ENCODE measurements at regions not wholly inside any gene's neighbourhood (a gene's known extent, or its start where the extent isn't known, plus 50 kb on each side); places are given as distances from the start of the nearest gene placed in this dataset.

- no peaks in the 10 kb centered on the region for H3K36me3 ChIP-seq (ENCODE audit: control insufficient read depth, insufficient read depth, low read length)
- no peaks in the 10 kb centered on the region for H3K36me3 Mint-ChIP-seq
- no peaks in the 10 kb centered on the region for H3K4me1 Mint-ChIP-seq
- no peak for ATAC-seq
- H3K27me3 ChIP-seq (ENCODE audit: control insufficient read depth, insufficient read depth, low read length) = no peaks in the 10 kb centered on the region
- H3K9me3 ChIP-seq (ENCODE audit: control insufficient read depth, insufficient read depth, low read length) = no peaks in the 10 kb centered on the region
- H3K27ac Mint-ChIP-seq = no peak overlapping the region
- H3K4me3 ChIP-seq (ENCODE audit: low read length) = no peak overlapping the region
- WGBS (ENCODE audit: insufficient coverage) = 72% methylated on average over 3 of the region's 3 CpGs
- H3K9me3 Mint-ChIP-seq = peaks cover 0 to 3% of the 10 kb centered on the region in 2 donors
- H3K4me3 Mint-ChIP-seq = no peak overlapping the region
- H3K4me1 ChIP-seq (ENCODE audit: control insufficient read depth, insufficient read depth, low read length) = no peaks in the 10 kb centered on the region
- intact Hi-C loops (cut with micrococcal nuclease) = no loop called here
- no peak for DNase-seq
- H3K27me3 Mint-ChIP-seq (ENCODE audit: low read depth in 2 of 2) = no peaks in the 10 kb centered on the region
- no peak for TF ChIP-seq CTCF (IDR thresholded peaks at IDR 0.05)
- no peak overlapping the region for H3K27ac ChIP-seq (ENCODE audit: low read length)
Observed at GRCh38 chr22:47676685-47677084, 914.2 kb downstream of the TBC1D22A start.

- no peak overlapping the region for H3K4me3 Mint-ChIP-seq
- H3K4me1 Mint-ChIP-seq = no peaks in the 10 kb centered on the region
- no peaks in the 10 kb centered on the region for H3K36me3 Mint-ChIP-seq
Observed at GRCh38 chr22:47674600-47674999, 912.1 kb downstream of the TBC1D22A start.

GRCh38 chr22:47673557-47673956, 911.1 kb downstream of the TBC1D22A start:
- 85% methylated on average over 2 of the region's 2 CpGs for WGBS (ENCODE audit: insufficient coverage)
- no peaks in the 10 kb centered on the region for H3K9me3 Mint-ChIP-seq
- H3K4me1 Mint-ChIP-seq = no peaks in the 10 kb centered on the region
- Histone ChIP-seq H3K4me3 (ENCODE audit: low read length) (no peak overlapping the region), H3K9me3 (ENCODE audit: control insufficient read depth, insufficient read depth, low read length) (no peaks in the 10 kb centered on the region), H3K4me1 (ENCODE audit: control insufficient read depth, insufficient read depth, low read length) (no peaks in the 10 kb centered on the region), H3K27me3 (ENCODE audit: control insufficient read depth, insufficient read depth, low read length) (no peaks in the 10 kb centered on the region), H3K27ac (ENCODE audit: low read length) (no peak overlapping the region), H3K36me3 (ENCODE audit: control insufficient read depth, insufficient read depth, low read length) (no peaks in the 10 kb centered on the region)
- H3K27ac Mint-ChIP-seq = no peak overlapping the region
- H3K36me3 Mint-ChIP-seq = no peaks in the 10 kb centered on the region
- intact Hi-C loops (cut with micrococcal nuclease) = no loop called here
- H3K4me3 Mint-ChIP-seq = no peak overlapping the region
- no peaks in the 10 kb centered on the region for H3K27me3 Mint-ChIP-seq (ENCODE audit: low read depth in 2 of 2)
- TF ChIP-seq CTCF (IDR thresholded peaks at IDR 0.05) = no peak
- ATAC-seq (no peak), DNase-seq (no peak)

More at GRCh38 chr22:47674600-47674999, 912.1 kb downstream of the TBC1D22A start:
- intact Hi-C loops (cut with micrococcal nuclease) = no loop called here
- H3K9me3 ChIP-seq (ENCODE audit: control insufficient read depth, insufficient read depth, low read length) = no peaks in the 10 kb centered on the region
- WGBS (ENCODE audit: insufficient coverage) = 89% methylated on average over 11 of the region's 11 CpGs
- Mint-ChIP-seq H3K9me3 (peaks cover 0 to under 1% of the 10 kb centered on the region in 2 donors), H3K27ac (no peak overlapping the region), H3K27me3 (ENCODE audit: low read depth in 2 of 2) (no peaks in the 10 kb centered on the region)
- ATAC-seq (no peak), DNase-seq (no peak)
- no peaks in the 10 kb centered on the region for H3K36me3 ChIP-seq (ENCODE audit: control insufficient read depth, insufficient read depth, low read length)
- no peak for TF ChIP-seq CTCF (IDR thresholded peaks at IDR 0.05)
- H3K4me3 ChIP-seq (ENCODE audit: low read length) = no peak overlapping the region
- H3K4me1 ChIP-seq (ENCODE audit: control insufficient read depth, insufficient read depth, low read length) = no peaks in the 10 kb centered on the region
- no peaks in the 10 kb centered on the region for H3K27me3 ChIP-seq (ENCODE audit: control insufficient read depth, insufficient read depth, low read length)
- no peak overlapping the region for H3K27ac ChIP-seq (ENCODE audit: low read length)

- Histone ChIP-seq H3K36me3 (ENCODE audit: control insufficient read depth, insufficient read depth, low read length) (no peaks in the 10 kb centered on the region), H3K4me1 (ENCODE audit: control insufficient read depth, insufficient read depth, low read length) (no peaks in the 10 kb centered on the region), H3K9me3 (ENCODE audit: control insufficient read depth, insufficient read depth, low read length) (no peaks in the 10 kb centered on the region), H3K4me3 (ENCODE audit: low read length) (no peak overlapping the region), H3K27ac (ENCODE audit: low read length) (no peak overlapping the region), H3K27me3 (ENCODE audit: control insufficient read depth, insufficient read depth, low read length) (no peaks in the 10 kb centered on the region)
- Mint-ChIP-seq H3K4me1 (no peaks in the 10 kb centered on the region), H3K27ac (no peak overlapping the region), H3K4me3 (no peak overlapping the region), H3K36me3 (no peaks in the 10 kb centered on the region), H3K9me3 (no peaks in the 10 kb centered on the region), H3K27me3 (ENCODE audit: low read depth in 2 of 2) (no peaks in the 10 kb centered on the region)
- 89% methylated on average over 9 of the region's 9 CpGs for WGBS (ENCODE audit: insufficient coverage)
- TF ChIP-seq CTCF (IDR thresholded peaks at IDR 0.05) = no peak
- intact Hi-C loops (cut with micrococcal nuclease) = no loop called here
- DNase-seq (no peak), ATAC-seq (no peak)
Observed at GRCh38 chr22:47672526-47672925, 910.1 kb downstream of the TBC1D22A start.
